SU-DHL-6 (cell line): ENCODE measurements at regions not wholly inside any gene's neighbourhood (a gene's known extent, or its start where the extent isn't known, plus 50 kb on each side); places are given as distances from the start of the nearest gene placed in this dataset.

Source experiments
- EZH2phosphoT487 ChIP-seq: fragments of 200-600 bp; sonication (generic), shearing (Covaris generic); conservative IDR thresholded peaks from 2 replicates; pipeline ENCODE4 v1.6.1; 2018; ENCODE audit warnings: mild to moderate bottlenecking, antibody characterized with exemption, low read length, moderate library complexity, mixed read lengths
- TF ChIP-seq, protein P1 (sequence below): fragments of 200-600 bp; sonication (generic); IDR thresholded peaks from one replicate; pipeline ENCODE4 v1.5.1; 2017; ENCODE audit warnings: antibody characterized with exemption, mild to moderate bottlenecking, low read length, moderate library complexity; ENCODE audit not compliant: insufficient read depth, poor library complexity, severe bottlenecking

DNA sequence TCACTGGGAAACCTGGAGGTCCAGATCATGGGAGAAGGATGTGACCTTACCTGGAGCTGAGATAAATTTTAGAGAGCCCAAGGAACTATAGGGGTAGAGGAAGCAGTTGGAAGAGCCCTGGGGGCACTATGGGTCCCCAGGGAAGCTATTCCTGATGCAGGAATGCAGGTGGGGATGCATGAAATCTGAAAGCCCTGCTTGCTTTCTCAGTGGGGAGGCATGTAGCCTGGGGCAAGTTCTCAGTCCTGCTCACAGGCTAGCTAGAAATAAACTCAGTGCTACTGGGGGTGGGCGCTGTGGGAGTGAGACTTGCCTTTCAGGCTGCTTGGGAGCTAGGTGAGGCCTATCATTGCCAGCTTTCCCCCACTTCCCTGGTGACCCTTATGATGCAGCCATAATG is 499.7 kb downstream of the PTH2R start:
- TF ChIP-seq, protein P1, sequence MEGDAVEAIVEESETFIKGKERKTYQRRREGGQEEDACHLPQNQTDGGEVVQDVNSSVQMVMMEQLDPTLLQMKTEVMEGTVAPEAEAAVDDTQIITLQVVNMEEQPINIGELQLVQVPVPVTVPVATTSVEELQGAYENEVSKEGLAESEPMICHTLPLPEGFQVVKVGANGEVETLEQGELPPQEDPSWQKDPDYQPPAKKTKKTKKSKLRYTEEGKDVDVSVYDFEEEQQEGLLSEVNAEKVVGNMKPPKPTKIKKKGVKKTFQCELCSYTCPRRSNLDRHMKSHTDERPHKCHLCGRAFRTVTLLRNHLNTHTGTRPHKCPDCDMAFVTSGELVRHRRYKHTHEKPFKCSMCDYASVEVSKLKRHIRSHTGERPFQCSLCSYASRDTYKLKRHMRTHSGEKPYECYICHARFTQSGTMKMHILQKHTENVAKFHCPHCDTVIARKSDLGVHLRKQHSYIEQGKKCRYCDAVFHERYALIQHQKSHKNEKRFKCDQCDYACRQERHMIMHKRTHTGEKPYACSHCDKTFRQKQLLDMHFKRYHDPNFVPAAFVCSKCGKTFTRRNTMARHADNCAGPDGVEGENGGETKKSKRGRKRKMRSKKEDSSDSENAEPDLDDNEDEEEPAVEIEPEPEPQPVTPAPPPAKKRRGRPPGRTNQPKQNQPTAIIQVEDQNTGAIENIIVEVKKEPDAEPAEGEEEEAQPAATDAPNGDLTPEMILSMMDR: no peak
- TF ChIP-seq EZH2phosphoT487: no peak
